Lower lobe of right lung (tissue), 2 donors: ENCODE measurements at regions not wholly inside any gene's neighbourhood (a gene's known extent, or its start where the extent isn't known, plus 50 kb on each side); places are given as distances from the start of the nearest gene placed in this dataset.

Experiments
- ATAC-seq, 2 donors: fragments of 200-7000 bp; cut with Tn5 transposase; one replicate each; pipeline ENCODE4 v1.9.1; 2020 to 2022; ENCODE audit warnings: mild to moderate bottlenecking in 2 of 2, moderate library complexity in 2 of 2
- DNase-seq: peaks from one replicate; pipeline ENCODE4 v3.0.0-alpha.2; 2020
- H3K27ac ChIP-seq: fragments of 200-600 bp; one replicate; pipeline ENCODE4 v1.8.0; 2022
- H3K27me3 ChIP-seq: fragments of 200-600 bp; one replicate; pipeline ENCODE4 v1.8.0; 2022; ENCODE audit warnings: low read depth
- H3K36me3 ChIP-seq: fragments of 200-600 bp; one replicate; pipeline ENCODE4 v1.8.0; 2022; ENCODE audit warnings: mild to moderate bottlenecking
- H3K4me1 ChIP-seq: fragments of 200-600 bp; one replicate; pipeline ENCODE4 v1.8.0; 2022
- H3K4me3 ChIP-seq: fragments of 200-600 bp; one replicate; pipeline ENCODE4 v1.8.0; 2022; ENCODE audit warnings: mild to moderate bottlenecking
- H3K9me3 ChIP-seq: fragments of 200-600 bp; one replicate; pipeline ENCODE4 v1.8.0; 2022
- CTCF ChIP-seq: fragments of 200-600 bp; IDR thresholded peaks from one replicate; pipeline ENCODE4 v1.8.0; 2022; ENCODE audit warnings: antibody characterized with exemption, mild to moderate bottlenecking
- intact Hi-C: fragments of 100-400 bp; cut with DNase I; formaldehyde crosslinking; loops from one replicate; pipeline ENCODE4 v1.11.0; 2022
- donor health status: DM: no; HTN: yes; CAD: no; lungs with severe emphysema.

GRCh38 chr2:67660871-67661270, 263.7 kb downstream of the ETAA1 start:
- no peak for TF ChIP-seq CTCF
- Histone ChIP-seq H3K9me3 (no peaks in the 10 kb centered on the region), H3K4me3 (no peak overlapping the region), H3K36me3 (no peaks in the 10 kb centered on the region), H3K27me3 (no peaks in the 10 kb centered on the region), H3K4me1 (no peaks in the 10 kb centered on the region), H3K27ac (no peak overlapping the region)
- intact Hi-C loops, result no loop called here
- DNase-seq, result no peak
- no peak for ATAC-seq

- no peaks in the 10 kb centered on the region for H3K4me1 ChIP-seq
- no peak for TF ChIP-seq CTCF
- H3K27me3 ChIP-seq, result no peaks in the 10 kb centered on the region
- no peak for DNase-seq
- no peak overlapping the region for H3K27ac ChIP-seq
- H3K9me3 ChIP-seq, result no peaks in the 10 kb centered on the region
- intact Hi-C loops, result no loop called here
- H3K36me3 ChIP-seq, result no peaks in the 10 kb centered on the region
- ATAC-seq, result no peak
- no peak overlapping the region for H3K4me3 ChIP-seq
Measured at GRCh38 chr2:67662222-67662621, 265.1 kb downstream of the ETAA1 start.

GRCh38 chr2:67663776-67664175, 266.6 kb downstream of the ETAA1 start:
- intact Hi-C loops, result no loop called here
- ATAC-seq (no peak), DNase-seq (no peak)
- H3K9me3 ChIP-seq, result no peaks in the 10 kb centered on the region
- no peaks in the 10 kb centered on the region for H3K4me1 ChIP-seq
- no peak for TF ChIP-seq CTCF
- no peaks in the 10 kb centered on the region for H3K36me3 ChIP-seq
- H3K27me3 ChIP-seq, result no peaks in the 10 kb centered on the region
- H3K4me3 ChIP-seq, result no peak overlapping the region
- H3K27ac ChIP-seq, result no peak overlapping the region

GRCh38 chr2:67666386-67667053, 269.4 kb downstream of the ETAA1 start:
- DNase-seq, result no peak
- no peaks in the 10 kb centered on the region for H3K9me3 ChIP-seq
- no peaks in the 10 kb centered on the region for H3K36me3 ChIP-seq
- ATAC-seq, result no peak
- H3K4me1 ChIP-seq, result no peaks in the 10 kb centered on the region
- no peak for TF ChIP-seq CTCF
- no peaks in the 10 kb centered on the region for H3K27me3 ChIP-seq
- intact Hi-C loops, result no loop called here
- H3K4me3 ChIP-seq, result no peak overlapping the region
- no peak overlapping the region for H3K27ac ChIP-seq

GRCh38 chr2:67667054-67667908, 270.1 kb downstream of the ETAA1 start:
- TF ChIP-seq CTCF, result no peak
- H3K27me3 ChIP-seq, result no peaks in the 10 kb centered on the region
- H3K4me3 ChIP-seq, result no peak overlapping the region
- no peak for DNase-seq
- H3K27ac ChIP-seq, result no peak overlapping the region
- no peaks in the 10 kb centered on the region for H3K9me3 ChIP-seq
- ATAC-seq, result no peak
- no peaks in the 10 kb centered on the region for H3K36me3 ChIP-seq
- intact Hi-C loops, result no loop called here
- H3K4me1 ChIP-seq, result no peaks in the 10 kb centered on the region
